ENCODE measurements at regions not wholly inside any gene's neighbourhood (a gene's known extent, or its start where the extent isn't known, plus 50 kb on each side); places are given as distances from the start of the nearest gene placed in this dataset.
A peak's percentile ranks its signal among the peaks of the same experiment; 100 is the strongest.

DNA sequence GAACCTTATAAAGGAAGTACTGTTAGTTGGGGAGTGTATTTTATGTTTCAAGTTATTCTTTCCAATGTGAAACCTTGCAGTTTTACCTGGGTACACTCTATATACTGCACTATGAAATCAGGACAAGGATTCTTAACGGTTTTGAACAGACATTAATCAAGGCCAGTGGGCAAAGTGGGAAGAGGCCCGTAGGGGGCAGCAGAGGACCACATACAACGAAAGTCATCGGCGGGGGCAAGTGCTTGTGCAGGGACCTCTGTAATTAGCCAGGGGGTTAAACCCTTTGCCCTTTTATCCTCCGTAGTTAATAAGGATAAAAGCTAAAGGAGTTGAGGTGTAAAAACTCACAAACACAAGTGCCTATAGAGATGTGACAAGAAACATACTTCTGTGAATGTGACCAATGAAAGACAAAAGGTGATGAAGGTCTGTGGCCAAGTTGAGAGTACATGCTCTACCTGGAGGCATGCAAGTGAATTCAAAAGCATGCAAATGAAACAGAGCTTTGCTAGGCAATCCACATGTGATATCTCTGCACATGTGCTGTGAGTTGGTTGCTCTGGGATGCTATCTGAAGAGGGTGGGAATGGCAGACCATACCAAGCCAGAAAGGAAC lies 392.7 kb upstream of the MAN1A1 start (continued):
- TF ChIP-seq, protein P1, sequence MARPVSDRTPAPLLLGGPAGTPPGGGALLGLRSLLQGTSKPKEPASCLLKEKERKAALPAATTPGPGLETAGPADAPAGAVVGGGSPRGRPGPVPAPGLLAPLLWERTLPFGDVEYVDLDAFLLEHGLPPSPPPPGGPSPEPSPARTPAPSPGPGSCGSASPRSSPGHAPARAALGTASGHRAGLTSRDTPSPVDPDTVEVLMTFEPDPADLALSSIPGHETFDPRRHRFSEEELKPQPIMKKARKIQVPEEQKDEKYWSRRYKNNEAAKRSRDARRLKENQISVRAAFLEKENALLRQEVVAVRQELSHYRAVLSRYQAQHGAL (CRISPR knock-in tag; IDR thresholded peaks at IDR 0.05; ENCODE audit: not compliant biosample characterization): no peak
- TF ChIP-seq ZNF850 (CRISPR knock-in tag; conservative IDR thresholded peaks at IDR 0.05) (no peak), IRF9 (CRISPR knock-in tag; IDR thresholded peaks at IDR 0.05; ENCODE audit: borderline replicate concordance) (no peak), ZNF282 (IDR thresholded peaks at IDR 0.05; ENCODE audit: partially characterized antibody) (no peak), FOXO1 (CRISPR knock-in tag; IDR thresholded peaks at IDR 0.05) (no peak), ZNF580 (CRISPR knock-in tag; IDR thresholded peaks at IDR 0.05; ENCODE audit: borderline replicate concordance, low read depth) (no peak), TARDBP (CRISPR knock-in tag; IDR thresholded peaks at IDR 0.05) (no peak), ZMYM3 (CRISPR knock-in tag; IDR thresholded peaks at IDR 0.05) (no peak), NKX3-1 (CRISPR knock-in tag; IDR thresholded peaks at IDR 0.05) (no peak), HBP1 (CRISPR knock-in tag; IDR thresholded peaks at IDR 0.05; ENCODE audit: low read depth) (no peak), TGIF2 (CRISPR knock-in tag; IDR thresholded peaks at IDR 0.05) (no peak), ZFP36L2 (CRISPR knock-in tag; IDR thresholded peaks at IDR 0.05) (no peak), YEATS2 (CRISPR knock-in tag; IDR thresholded peaks at IDR 0.05; ENCODE audit: borderline replicate concordance) (no peak), FOXK2 (IDR thresholded peaks at IDR 0.05) (no peak), RFXANK (CRISPR knock-in tag; IDR thresholded peaks at IDR 0.05) (no peak), XBP1 (CRISPR knock-in tag; IDR thresholded peaks at IDR 0.05) (0 out of 2 replicates have a peak, but pooled peaks have one; percentile 34), ZNF317 (CRISPR knock-in tag; IDR thresholded peaks at IDR 0.05) (no peak), MAFF (IDR thresholded peaks at IDR 0.05; ENCODE audit: low read depth, low read length) (no peak), ZMAT3 (CRISPR knock-in tag; conservative IDR thresholded peaks at IDR 0.05) (no peak)
- TF ChIP-seq, protein P2, sequence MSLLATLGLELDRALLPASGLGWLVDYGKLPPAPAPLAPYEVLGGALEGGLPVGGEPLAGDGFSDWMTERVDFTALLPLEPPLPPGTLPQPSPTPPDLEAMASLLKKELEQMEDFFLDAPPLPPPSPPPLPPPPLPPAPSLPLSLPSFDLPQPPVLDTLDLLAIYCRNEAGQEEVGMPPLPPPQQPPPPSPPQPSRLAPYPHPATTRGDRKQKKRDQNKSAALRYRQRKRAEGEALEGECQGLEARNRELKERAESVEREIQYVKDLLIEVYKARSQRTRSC (CRISPR knock-in tag; IDR thresholded peaks at IDR 0.05; ENCODE audit: low read depth): no peak
- TF ChIP-seq, protein P3, sequence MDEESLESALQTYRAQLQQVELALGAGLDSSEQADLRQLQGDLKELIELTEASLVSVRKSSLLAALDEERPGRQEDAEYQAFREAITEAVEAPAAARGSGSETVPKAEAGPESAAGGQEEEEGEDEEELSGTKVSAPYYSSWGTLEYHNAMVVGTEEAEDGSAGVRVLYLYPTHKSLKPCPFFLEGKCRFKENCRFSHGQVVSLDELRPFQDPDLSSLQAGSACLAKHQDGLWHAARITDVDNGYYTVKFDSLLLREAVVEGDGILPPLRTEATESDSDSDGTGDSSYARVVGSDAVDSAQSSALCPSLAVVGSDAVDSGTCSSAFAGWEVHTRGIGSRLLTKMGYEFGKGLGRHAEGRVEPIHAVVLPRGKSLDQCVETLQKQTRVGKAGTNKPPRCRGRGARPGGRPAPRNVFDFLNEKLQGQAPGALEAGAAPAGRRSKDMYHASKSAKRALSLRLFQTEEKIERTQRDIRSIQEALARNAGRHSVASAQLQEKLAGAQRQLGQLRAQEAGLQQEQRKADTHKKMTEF (CRISPR knock-in tag; IDR thresholded peaks at IDR 0.05): no peak
- TF ChIP-seq, protein P4, sequence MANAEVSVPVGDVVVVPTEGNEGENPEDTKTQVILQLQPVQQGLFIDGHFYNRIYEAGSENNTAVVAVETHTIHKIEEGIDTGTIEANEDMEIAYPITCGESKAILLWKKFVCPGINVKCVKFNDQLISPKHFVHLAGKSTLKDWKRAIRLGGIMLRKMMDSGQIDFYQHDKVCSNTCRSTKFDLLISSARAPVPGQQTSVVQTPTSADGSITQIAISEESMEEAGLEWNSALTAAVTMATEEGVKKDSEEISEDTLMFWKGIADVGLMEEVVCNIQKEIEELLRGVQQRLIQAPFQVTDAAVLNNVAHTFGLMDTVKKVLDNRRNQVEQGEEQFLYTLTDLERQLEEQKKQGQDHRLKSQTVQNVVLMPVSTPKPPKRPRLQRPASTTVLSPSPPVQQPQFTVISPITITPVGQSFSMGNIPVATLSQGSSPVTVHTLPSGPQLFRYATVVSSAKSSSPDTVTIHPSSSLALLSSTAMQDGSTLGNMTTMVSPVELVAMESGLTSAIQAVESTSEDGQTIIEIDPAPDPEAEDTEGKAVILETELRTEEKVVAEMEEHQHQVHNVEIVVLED (CRISPR knock-in tag; IDR thresholded peaks at IDR 0.05; ENCODE audit: borderline replicate concordance): no peak
- TF ChIP-seq, protein P5, sequence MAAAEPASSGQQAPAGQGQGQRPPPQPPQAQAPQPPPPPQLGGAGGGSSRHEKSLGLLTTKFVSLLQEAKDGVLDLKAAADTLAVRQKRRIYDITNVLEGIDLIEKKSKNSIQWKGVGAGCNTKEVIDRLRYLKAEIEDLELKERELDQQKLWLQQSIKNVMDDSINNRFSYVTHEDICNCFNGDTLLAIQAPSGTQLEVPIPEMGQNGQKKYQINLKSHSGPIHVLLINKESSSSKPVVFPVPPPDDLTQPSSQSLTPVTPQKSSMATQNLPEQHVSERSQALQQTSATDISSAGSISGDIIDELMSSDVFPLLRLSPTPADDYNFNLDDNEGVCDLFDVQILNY (CRISPR knock-in tag; conservative IDR thresholded peaks at IDR 0.05): no peak
